Spinal cord (tissue), 9 donors: ENCODE measurements at regions not wholly inside any gene's neighbourhood (a gene's known extent, or its start where the extent isn't known, plus 50 kb on each side); places are given as distances from the start of the nearest gene placed in this dataset.

Experiments used
- DNase-seq, 6 donors: peaks; one replicate each; pipeline versions ENCODE4 v3.0.0 to v3.0.0-alpha.2; 2013 to 2015; ENCODE audit warnings: low spot score in 6 of 6, low read depth in 4 of 6
- H3K27ac ChIP-seq: one replicate; pipeline ENCODE4 v1.5.1; 2013; ENCODE audit warnings: low read depth, low read length, control low read depth
- H3K27me3 ChIP-seq: one replicate; pipeline ENCODE4 v1.6.1; 2013; ENCODE audit warnings: low read length; ENCODE audit not compliant: control insufficient read depth, insufficient read depth
- H3K36me3 ChIP-seq: one replicate; pipeline ENCODE4 v1.6.1; 2013; ENCODE audit warnings: low read length; ENCODE audit not compliant: control insufficient read depth, insufficient read depth
- H3K4me1 ChIP-seq: one replicate; pipeline ENCODE4 v1.6.1; 2013; ENCODE audit warnings: low read length; ENCODE audit not compliant: control insufficient read depth, insufficient read depth
- H3K4me3 ChIP-seq: one replicate; pipeline ENCODE4 v1.5.1; 2013; ENCODE audit warnings: low read depth, low read length, control low read depth
- H3K9me3 ChIP-seq: one replicate; pipeline ENCODE4 v1.6.1; 2013; ENCODE audit warnings: low read length; ENCODE audit not compliant: control insufficient read depth, insufficient read depth
- WGBS: methylation state at CpG from one replicate; pipeline ENCODE4 v1.1.5; 2013; ENCODE audit warnings: missing lambda C conversion rate; ENCODE audit not compliant: insufficient coverage; 5-methylcytosine and 5-hydroxymethylcytosine counted together
- donor health status: healthy.

DNA sequence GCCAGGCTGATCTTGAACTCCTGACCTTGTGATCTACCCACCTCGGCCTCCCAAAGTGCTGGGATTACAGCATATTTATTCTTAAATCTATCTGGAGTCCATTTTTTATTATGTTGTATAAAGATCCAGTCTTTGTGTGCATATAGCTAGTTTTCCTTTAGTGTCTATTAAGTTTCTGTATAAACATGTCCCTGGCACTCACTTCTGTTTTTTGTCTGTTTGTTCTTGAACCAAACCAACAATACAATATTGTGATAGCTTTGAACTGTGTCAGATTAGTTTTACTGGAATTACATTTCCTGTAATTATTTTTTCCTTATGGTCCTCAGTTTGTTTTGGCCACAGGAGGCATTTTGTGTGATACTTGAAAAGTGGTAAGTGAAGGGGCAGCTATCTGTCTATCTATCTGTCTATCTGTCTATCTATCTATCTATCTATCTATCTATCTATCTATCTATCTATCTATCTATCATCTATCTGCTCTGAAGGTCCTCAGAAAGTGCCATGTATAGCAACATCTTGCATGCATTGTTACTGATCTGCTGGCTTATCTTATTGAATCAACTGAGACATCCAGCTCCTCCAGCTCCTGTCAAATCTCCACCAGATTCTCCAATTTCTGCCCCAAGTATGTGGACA is 70.9 kb upstream of the ACVR1 start:
- no peaks in the 10 kb centered on the region for H3K4me1 ChIP-seq
- peaks cover 7% of the 10 kb centered on the region for H3K27me3 ChIP-seq
- no peaks in the 10 kb centered on the region for H3K36me3 ChIP-seq
- no peak overlapping the region for H3K4me3 ChIP-seq
- no peaks in the 10 kb centered on the region for H3K9me3 ChIP-seq
- no CpG with 5 or more reads among the region's 1 CpG for WGBS
- DNase-seq, result no peak
- H3K27ac ChIP-seq, result no peak overlapping the region

- H3K4me3 ChIP-seq, result no peak overlapping the region
- peaks cover 18% of the 10 kb centered on the region for H3K27me3 ChIP-seq
- WGBS, result 100% methylated on average over 1 of the region's 3 CpGs
- no peak overlapping the region for H3K27ac ChIP-seq
- H3K36me3 ChIP-seq, result no peaks in the 10 kb centered on the region
- no peak for DNase-seq
- no peaks in the 10 kb centered on the region for H3K9me3 ChIP-seq
- H3K4me1 ChIP-seq, result no peaks in the 10 kb centered on the region
Measured at GRCh38 chr2:157940024-157940423, 63.9 kb upstream of the ACVR1 start.

DNA sequence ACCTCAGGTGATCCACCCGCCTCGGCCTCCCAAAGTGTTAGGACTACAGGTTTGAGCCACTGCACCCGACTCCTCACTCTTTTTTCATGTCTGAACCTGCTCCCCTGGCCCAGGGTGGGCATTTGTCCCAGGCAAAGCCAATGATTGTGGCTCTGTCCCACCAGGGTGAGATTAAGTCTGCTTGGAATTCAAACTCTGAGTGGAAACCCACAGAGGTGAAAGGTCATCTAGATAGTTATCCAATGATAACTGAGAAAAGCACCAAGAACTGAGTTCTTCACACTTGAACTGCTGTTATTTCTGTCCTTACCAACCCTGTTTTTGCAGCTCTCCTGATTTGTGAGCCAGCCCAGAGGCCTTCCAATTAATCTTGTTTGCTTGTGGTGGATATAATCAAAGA is 62.4 kb upstream of the ACVR1 start:
- H3K27ac ChIP-seq, result no peak overlapping the region
- 93% methylated on average over 3 of the region's 3 CpGs for WGBS
- H3K27me3 ChIP-seq, result peaks cover 22% of the 10 kb centered on the region
- no peaks in the 10 kb centered on the region for H3K9me3 ChIP-seq
- no peak for DNase-seq
- no peaks in the 10 kb centered on the region for H3K4me1 ChIP-seq
- H3K36me3 ChIP-seq, result no peaks in the 10 kb centered on the region
- H3K4me3 ChIP-seq, result no peak overlapping the region

DNA sequence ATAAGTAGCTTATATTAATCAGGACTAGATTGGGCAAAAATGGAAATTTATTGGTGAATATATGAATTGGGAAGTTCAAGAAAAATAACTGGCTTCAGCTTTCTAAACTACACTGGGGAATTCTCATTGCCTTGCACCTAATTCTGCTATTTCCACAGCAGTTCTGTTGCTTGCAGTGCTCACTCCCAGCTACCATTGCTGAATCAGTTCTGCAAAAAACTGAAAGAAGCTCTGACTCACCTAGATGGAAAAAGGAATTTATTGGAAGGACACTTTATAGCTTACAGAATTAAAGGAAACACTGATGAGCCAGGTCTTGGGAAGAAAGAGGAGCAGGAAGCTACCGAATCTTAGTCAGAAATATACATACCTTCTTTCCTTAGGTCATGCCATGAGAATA is 60.3 kb upstream of the ACVR1 start:
- Histone ChIP-seq H3K4me3 (no peak overlapping the region), H3K27me3 (peaks cover 34% of the 10 kb centered on the region), H3K4me1 (no peaks in the 10 kb centered on the region), H3K27ac (no peak overlapping the region), H3K9me3 (no peaks in the 10 kb centered on the region), H3K36me3 (no peaks in the 10 kb centered on the region)
- no CpG with 5 or more reads among the region's 1 CpG for WGBS
- DNase-seq, result peak in 1 of 6 donors; percentile 4

DNA sequence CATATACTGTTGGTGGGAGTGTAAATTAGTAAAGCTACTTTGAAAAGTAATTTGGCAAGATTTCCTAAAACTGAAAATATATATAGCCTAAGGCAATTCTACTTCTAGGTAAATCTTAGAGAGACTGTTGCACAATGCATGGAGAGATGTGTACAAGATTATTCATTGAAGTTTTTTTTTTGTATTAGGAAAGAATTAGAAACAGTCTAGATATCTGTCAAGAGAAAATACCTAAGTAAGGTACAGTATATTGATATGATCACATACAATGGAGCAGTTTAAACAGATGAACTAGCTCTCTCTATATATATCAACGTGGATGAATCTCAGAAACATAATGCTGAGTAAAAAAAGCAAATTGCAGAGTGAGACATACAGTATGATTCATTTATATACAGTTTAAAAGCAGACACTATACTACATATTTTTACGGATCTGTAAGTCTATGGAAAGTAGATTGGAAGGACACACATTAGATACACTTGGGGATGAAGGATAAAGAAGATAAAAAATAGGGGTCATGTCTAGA is 59.3 kb upstream of the ACVR1 start:
- no peak for DNase-seq
- Histone ChIP-seq H3K27ac (no peak overlapping the region), H3K36me3 (no peaks in the 10 kb centered on the region), H3K4me3 (no peak overlapping the region), H3K4me1 (no peaks in the 10 kb centered on the region), H3K9me3 (no peaks in the 10 kb centered on the region), H3K27me3 (peaks cover 34% of the 10 kb centered on the region)
- no CpG with 5 or more reads among the region's 2 CpGs for WGBS

DNA sequence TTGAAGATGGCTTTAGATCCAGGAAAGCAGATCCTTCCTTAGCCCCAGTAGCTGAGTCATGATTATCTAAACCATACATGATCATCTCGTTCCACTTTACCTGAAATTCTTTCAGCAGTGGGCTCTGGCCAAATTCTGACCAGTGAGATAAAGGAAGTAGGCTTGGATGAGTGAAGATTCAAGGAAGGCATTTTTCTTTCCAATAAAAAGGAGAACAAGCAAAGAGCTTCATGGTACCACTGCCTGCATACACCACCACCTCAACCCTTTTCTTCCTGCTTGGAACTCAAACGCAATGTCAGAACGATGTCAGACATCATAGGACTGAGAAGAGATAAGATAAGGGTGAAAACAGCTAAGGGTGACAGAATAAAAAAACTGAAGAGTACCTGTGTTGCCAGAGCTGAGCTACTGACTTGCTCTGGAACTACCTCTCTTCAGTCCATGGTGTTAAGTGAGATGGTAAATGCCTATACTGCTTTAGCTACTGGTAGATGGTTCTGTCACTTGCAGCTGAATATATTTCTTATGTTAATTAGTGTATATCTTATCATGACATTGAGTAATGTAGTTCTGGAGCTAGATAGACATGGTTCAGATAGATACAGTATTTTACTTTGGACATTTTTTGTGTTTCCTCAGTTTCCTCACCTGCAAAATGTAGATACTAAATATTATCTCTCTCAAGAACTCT is 58.7 kb upstream of the ACVR1 start:
- no peaks in the 10 kb centered on the region for H3K4me1 ChIP-seq
- H3K9me3 ChIP-seq, result no peaks in the 10 kb centered on the region
- H3K4me3 ChIP-seq, result no peak overlapping the region
- peaks cover 29% of the 10 kb centered on the region for H3K27me3 ChIP-seq
- no peak for DNase-seq
- no peak overlapping the region for H3K27ac ChIP-seq
- 100% methylated on average over 2 of the region's 3 CpGs for WGBS
- no peaks in the 10 kb centered on the region for H3K36me3 ChIP-seq

- Histone ChIP-seq H3K36me3 (no peaks in the 10 kb centered on the region), H3K27me3 (peaks cover 27% of the 10 kb centered on the region), H3K27ac (no peak overlapping the region), H3K9me3 (no peaks in the 10 kb centered on the region), H3K4me3 (no peak overlapping the region), H3K4me1 (no peaks in the 10 kb centered on the region)
- 10% methylated on average over 5 of the region's 6 CpGs for WGBS
- peak in 4 of 6 donors; percentile 4 to 68 (median 46) for DNase-seq
Measured at GRCh38 chr2:157933160-157933920, 57.2 kb upstream of the ACVR1 start.

GRCh38 chr2:157932480-157933159 is 56.5 kb upstream of the ACVR1 start:
- Histone ChIP-seq H3K4me3 (no peak overlapping the region), H3K27ac (no peak overlapping the region), H3K36me3 (no peaks in the 10 kb centered on the region), H3K4me1 (no peaks in the 10 kb centered on the region), H3K9me3 (no peaks in the 10 kb centered on the region), H3K27me3 (peaks cover 24% of the 10 kb centered on the region)
- peak in 4 of 6 donors; percentile 9 to 74 (median 40) for DNase-seq
- WGBS, result 26% methylated on average over 4 of the region's 10 CpGs

- no peak overlapping the region for H3K4me3 ChIP-seq
- no peaks in the 10 kb centered on the region for H3K9me3 ChIP-seq
- no peaks in the 10 kb centered on the region for H3K36me3 ChIP-seq
- H3K27ac ChIP-seq, result no peak overlapping the region
- DNase-seq, result no peak
- H3K4me1 ChIP-seq, result no peaks in the 10 kb centered on the region
- peaks cover 27% of the 10 kb centered on the region for H3K27me3 ChIP-seq
- WGBS, result no CpG with 5 or more reads among the region's 1 CpG
Measured at GRCh38 chr2:157931542-157931941, 55.4 kb upstream of the ACVR1 start.
